Peyer's patch (tissue), 4 donors: ENCODE measurements at regions not wholly inside any gene's neighbourhood (a gene's known extent, or its start where the extent isn't known, plus 50 kb on each side); places are given as distances from the start of the nearest gene placed in this dataset.
A peak's percentile ranks its signal among the peaks of the same experiment; 100 is the strongest.

ENCODE experiments used
- DNase-seq, 3 donors: peaks; one replicate each; pipeline ENCODE4 v3.0.0-alpha.2; 2017 to 2019
- H3K27ac ChIP-seq, 4 donors: fragments of 200-600 bp; sonication (generic); one replicate each; pipeline ENCODE4 v1.5.1; 2016 to 2019
- H3K27me3 ChIP-seq, 2 donors: fragments of 200-600 bp; sonication (generic); one replicate each; pipeline ENCODE4 v1.5.1; 2019
- H3K36me3 ChIP-seq, 3 donors: fragments of 200-600 bp; sonication (generic); one replicate each; pipeline ENCODE4 v1.5.1; 2016 to 2019
- H3K4me1 ChIP-seq, 4 donors: fragments of 200-600 bp; sonication (generic); one replicate each; pipeline ENCODE4 v1.5.1; 2016 to 2019
- H3K4me3 ChIP-seq, 4 donors: fragments of 200-600 bp; sonication (generic); 1 replicate in 3 of 4; 2 replicates in 1 of 4; pipeline ENCODE4 v1.5.1; 2016 to 2019; ENCODE audit warnings: mild to moderate bottlenecking in 1 of 4
- H3K9me3 ChIP-seq, 4 donors: fragments of 200-600 bp; sonication (generic); one replicate each; pipeline ENCODE4 v1.5.1; 2016 to 2019; ENCODE audit warnings: mild to moderate bottlenecking in 1 of 4
- POLR2A ChIP-seq, 2 donors: fragments of 450-650 bp; IDR thresholded peaks; one replicate each; pipeline ENCODE4 v1.5.1; 2017; ENCODE audit warnings: antibody characterized with exemption in 2 of 2, mild to moderate bottlenecking in 2 of 2, moderate library complexity in 2 of 2
- TF ChIP-seq, protein P1 (sequence below), 6 experiments: fragments of 450-650 bp in 4 of 6; fragments of 200-600 bp in 2 of 6; sonication (generic) in 1 of 6; IDR thresholded peaks; one replicate each; pipeline ENCODE4 v1.5.1; 2017 to 2019; ENCODE audit warnings: antibody characterized with exemption in 6 of 6, mild to moderate bottlenecking in 3 of 6, moderate library complexity in 1 of 6

DNA sequence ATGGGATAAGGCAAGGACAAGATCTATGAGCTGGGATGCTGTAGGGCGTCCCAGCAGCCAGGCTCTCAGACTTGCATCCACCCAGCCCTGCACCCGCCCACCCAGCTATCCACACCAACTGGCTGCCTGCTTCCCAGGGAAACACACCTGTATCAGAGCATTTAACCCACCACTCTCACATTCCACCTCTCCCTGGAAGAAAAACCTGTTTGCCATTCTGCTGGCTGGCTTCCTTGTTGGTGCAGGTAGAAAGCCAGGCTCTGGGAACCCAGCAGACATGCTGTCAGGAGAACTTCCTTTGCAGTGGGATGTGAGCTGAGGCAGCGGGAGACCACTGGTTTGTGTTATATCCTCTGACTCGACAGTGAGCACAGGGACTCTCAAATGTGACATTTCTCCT, 67.0 kb downstream of the FAM241B start:
- TF ChIP-seq, protein P1, sequence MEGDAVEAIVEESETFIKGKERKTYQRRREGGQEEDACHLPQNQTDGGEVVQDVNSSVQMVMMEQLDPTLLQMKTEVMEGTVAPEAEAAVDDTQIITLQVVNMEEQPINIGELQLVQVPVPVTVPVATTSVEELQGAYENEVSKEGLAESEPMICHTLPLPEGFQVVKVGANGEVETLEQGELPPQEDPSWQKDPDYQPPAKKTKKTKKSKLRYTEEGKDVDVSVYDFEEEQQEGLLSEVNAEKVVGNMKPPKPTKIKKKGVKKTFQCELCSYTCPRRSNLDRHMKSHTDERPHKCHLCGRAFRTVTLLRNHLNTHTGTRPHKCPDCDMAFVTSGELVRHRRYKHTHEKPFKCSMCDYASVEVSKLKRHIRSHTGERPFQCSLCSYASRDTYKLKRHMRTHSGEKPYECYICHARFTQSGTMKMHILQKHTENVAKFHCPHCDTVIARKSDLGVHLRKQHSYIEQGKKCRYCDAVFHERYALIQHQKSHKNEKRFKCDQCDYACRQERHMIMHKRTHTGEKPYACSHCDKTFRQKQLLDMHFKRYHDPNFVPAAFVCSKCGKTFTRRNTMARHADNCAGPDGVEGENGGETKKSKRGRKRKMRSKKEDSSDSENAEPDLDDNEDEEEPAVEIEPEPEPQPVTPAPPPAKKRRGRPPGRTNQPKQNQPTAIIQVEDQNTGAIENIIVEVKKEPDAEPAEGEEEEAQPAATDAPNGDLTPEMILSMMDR (IDR thresholded peaks at IDR 0.05): no peak
- TF ChIP-seq POLR2A (IDR thresholded peaks at IDR 0.05): no peak
- H3K36me3 ChIP-seq: no peaks in the 10 kb centered on the region
- no peak overlapping the region for H3K27ac ChIP-seq
- peak in 1 of 3 donors; percentile 15 for DNase-seq
- H3K27me3 ChIP-seq: no peaks in the 10 kb centered on the region
- H3K9me3 ChIP-seq: no peaks in the 10 kb centered on the region
- no peaks in the 10 kb centered on the region for H3K4me1 ChIP-seq
- H3K4me3 ChIP-seq: no peak overlapping the region

DNA sequence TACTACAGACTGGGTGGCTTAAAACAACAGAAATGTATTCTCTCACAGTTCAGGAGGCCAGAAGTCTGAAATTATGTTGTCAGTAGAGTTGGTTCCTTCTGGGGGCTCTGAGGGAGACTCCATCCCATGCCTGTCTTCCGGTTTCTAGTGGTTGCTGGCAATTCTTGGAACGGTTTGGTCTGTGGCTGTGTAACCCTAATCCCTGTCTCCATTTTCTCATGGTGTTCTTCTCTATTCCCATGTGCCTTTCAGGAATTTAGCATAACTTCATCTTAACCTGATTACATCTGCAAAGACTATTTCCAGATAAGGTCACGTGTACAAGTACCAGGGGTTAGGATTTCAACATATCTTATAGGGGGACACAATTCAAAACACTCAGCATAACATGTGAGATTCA, 73.2 kb downstream of the FAM241B start:
- H3K9me3 ChIP-seq: no peaks in the 10 kb centered on the region
- H3K27me3 ChIP-seq: no peaks in the 10 kb centered on the region
- no peaks in the 10 kb centered on the region for H3K4me1 ChIP-seq
- no peak overlapping the region for H3K4me3 ChIP-seq
- TF ChIP-seq, protein P1 (IDR thresholded peaks at IDR 0.05): no peak
- TF ChIP-seq POLR2A (IDR thresholded peaks at IDR 0.05): no peak
- no peak for DNase-seq
- no peaks in the 10 kb centered on the region for H3K36me3 ChIP-seq
- no peak overlapping the region for H3K27ac ChIP-seq

DNA sequence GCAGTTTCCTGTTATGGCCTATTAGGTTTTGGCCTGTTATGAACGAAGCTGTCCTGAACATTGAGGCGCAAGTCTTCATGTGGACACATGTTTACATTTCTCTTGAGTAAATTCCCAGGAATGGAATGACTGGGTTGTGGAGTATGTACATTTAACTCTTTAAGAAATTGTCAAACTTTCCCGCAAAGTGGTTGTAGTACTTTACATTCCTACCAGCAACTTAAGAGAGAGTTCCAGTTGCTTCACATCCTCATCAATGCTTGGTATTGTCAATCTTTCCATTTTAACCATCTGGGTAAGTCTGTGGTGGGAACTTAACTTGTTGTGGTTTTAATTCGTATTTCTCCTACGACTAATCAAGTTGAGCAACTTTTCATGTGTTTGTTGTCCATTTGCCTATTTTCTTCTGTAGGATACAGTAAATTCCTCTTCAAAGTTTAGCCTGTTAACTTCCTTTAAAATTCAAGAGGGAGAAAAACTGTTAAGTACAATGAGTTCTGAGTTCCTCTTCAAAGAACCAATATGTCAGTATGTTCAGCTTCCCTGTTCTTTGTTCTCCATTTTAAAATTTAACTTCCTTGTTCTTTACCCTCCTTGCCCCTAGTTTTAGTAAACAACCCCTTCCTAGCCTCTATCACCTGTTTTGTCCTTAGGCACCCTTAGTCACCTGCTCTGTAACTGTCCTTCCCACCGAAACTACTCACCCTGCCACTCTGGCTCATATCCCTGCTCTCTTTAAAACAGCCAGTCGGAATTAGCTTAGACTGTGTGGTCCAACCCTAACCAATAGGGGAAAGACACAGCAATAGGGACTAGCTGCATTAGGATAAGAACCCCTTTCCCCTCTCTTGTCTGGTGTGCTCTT, 74.0 kb downstream of the FAM241B start:
- TF ChIP-seq POLR2A (IDR thresholded peaks at IDR 0.05): no peak
- TF ChIP-seq, protein P1 (IDR thresholded peaks at IDR 0.05): no peak
- Histone ChIP-seq H3K27me3 (no peaks in the 10 kb centered on the region), H3K36me3 (no peaks in the 10 kb centered on the region), H3K4me3 (no peak overlapping the region), H3K9me3 (no peaks in the 10 kb centered on the region), H3K27ac (no peak overlapping the region), H3K4me1 (no peaks in the 10 kb centered on the region)
- DNase-seq: no peak

DNA sequence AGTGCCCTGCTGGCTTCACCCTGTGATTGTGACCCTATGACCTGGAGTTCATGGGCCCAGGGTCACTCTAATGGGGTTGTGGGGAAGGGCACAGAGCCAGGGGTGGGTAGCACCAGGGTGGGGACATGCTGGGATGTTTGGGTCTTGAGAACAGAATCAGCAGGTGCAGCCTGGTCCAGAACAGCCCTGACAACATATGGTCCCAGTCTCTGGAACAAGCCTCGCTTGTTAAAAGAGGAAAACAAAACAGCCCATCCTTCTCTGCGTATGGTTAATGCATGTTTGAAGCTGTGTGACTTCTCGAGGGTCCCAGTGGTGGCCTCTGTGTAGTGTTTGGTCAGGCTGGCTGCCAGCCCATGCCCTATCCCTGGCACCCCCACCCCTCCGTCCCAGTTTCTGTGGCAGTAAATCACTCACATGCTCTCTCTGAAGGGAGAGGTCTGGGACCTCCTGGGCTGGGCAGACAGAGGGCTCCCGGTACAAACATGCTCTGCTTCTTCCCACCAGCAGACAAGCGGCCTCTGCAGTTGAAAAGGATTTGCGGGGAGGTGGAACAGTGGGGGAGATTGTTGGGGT, 79.4 kb downstream of the FAM241B start:
- TF ChIP-seq POLR2A (IDR thresholded peaks at IDR 0.05): no peak
- TF ChIP-seq, protein P1 (IDR thresholded peaks at IDR 0.05): no peak
- H3K4me1 ChIP-seq: no peaks in the 10 kb centered on the region
- H3K4me3 ChIP-seq: no peak overlapping the region
- no peaks in the 10 kb centered on the region for H3K9me3 ChIP-seq
- H3K36me3 ChIP-seq: no peaks in the 10 kb centered on the region
- H3K27ac ChIP-seq: no peak overlapping the region
- no peak for DNase-seq
- H3K27me3 ChIP-seq: no peaks in the 10 kb centered on the region

DNA sequence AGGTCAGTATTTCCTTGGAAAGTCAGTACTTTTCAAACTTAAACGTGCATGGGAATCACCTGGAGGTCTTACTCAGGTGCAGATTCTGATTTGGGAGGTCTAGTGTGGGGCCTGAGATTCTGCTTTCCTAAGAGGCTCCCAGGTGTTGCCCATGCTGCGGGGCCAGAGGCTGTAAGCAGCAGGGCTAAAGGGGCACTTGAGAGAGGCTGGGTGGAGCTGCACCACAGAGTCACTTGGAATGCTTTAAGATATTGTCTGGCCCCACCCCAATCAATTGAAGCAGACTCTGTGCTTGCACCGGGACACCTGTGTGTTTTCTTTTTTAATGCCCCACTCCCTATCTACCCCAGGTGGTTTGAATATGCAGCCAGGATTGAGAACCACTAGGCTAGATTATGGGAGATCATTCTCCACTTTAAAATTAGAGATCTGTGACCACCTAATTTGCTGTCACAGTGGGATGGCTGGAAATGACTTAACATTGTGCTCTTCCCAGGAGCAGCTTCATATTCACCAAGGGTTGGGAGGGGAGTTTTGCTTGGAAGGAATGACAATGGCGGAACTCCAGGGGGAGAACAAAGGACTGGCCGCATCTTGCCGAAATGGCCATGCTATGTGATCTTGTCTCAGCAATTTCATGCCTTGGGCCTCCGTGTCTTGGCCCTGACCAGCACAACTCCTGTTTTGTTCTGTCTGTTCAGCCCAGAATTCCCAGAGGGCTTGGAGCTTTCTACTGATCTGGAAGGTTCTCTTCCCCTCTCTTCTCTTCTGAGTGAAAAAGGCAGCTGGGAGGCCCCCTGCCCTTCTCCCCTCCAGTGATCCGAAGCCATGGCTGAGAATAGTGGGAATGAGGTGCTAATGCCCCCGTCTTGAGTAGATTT, 80.2 kb downstream of the FAM241B start:
- no peak for TF ChIP-seq POLR2A (IDR thresholded peaks at IDR 0.05)
- TF ChIP-seq, protein P1 (IDR thresholded peaks at IDR 0.05): no peak
- DNase-seq: no peak

More for the DNA sequence above, 80.2 kb downstream of the FAM241B start:
- Histone ChIP-seq H3K36me3 (no peaks in the 10 kb centered on the region), H3K4me1 (no peaks in the 10 kb centered on the region), H3K27me3 (no peaks in the 10 kb centered on the region), H3K27ac (no peak overlapping the region), H3K4me3 (no peak overlapping the region), H3K9me3 (no peaks in the 10 kb centered on the region)
